ENCODE measurements at regions not wholly inside any gene's neighbourhood (a gene's known extent, or its start where the extent isn't known, plus 50 kb on each side); places are given as distances from the start of the nearest gene placed in this dataset.

DNA sequence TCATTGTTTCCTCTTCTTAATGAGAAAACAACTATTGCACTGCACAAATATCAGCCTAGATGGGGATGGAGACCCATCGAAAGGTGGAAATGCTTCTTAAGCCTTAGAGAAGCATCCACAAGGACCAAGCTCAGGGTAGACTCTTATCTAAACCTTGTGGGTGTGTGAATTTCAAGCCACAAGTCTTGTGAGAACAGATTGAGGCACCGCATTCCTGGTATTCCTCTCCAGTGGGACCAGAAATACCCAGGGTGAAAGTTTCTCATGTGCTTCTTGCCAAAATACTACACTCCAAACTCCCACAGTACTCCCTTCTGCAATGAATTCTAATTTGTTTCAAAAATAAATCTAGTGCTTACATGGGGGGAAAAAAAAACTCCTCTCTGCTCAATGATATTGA lies 375.6 kb downstream of the PDGFC start:
- Mint-ChIP-seq H3K4me3 (no peak overlapping the region), H3K27me3 (ENCODE audit: low read depth) (no peaks in the 10 kb centered on the region), H3K9me3 (peaks cover 25% of the 10 kb centered on the region), H3K27ac (peak overlapping the region; percentile 81), H3K36me3 (peaks cover 4% of the 10 kb centered on the region), H3K4me1 (peaks cover 58% of the 10 kb centered on the region)
- no peak for DNase-seq (ENCODE audit: low spot score in 2 of 2, unreplicated experiment in 2 of 2)
- TF ChIP-seq, protein P1, sequence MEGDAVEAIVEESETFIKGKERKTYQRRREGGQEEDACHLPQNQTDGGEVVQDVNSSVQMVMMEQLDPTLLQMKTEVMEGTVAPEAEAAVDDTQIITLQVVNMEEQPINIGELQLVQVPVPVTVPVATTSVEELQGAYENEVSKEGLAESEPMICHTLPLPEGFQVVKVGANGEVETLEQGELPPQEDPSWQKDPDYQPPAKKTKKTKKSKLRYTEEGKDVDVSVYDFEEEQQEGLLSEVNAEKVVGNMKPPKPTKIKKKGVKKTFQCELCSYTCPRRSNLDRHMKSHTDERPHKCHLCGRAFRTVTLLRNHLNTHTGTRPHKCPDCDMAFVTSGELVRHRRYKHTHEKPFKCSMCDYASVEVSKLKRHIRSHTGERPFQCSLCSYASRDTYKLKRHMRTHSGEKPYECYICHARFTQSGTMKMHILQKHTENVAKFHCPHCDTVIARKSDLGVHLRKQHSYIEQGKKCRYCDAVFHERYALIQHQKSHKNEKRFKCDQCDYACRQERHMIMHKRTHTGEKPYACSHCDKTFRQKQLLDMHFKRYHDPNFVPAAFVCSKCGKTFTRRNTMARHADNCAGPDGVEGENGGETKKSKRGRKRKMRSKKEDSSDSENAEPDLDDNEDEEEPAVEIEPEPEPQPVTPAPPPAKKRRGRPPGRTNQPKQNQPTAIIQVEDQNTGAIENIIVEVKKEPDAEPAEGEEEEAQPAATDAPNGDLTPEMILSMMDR (IDR thresholded peaks at IDR 0.05; ENCODE audit: unreplicated experiment) = no peak

- DNase-seq (ENCODE audit: low spot score in 2 of 2, unreplicated experiment in 2 of 2) = no peak
- Mint-ChIP-seq H3K4me3 (no peak overlapping the region), H3K27ac (peak overlapping the region; percentile 81), H3K27me3 (ENCODE audit: low read depth) (no peaks in the 10 kb centered on the region), H3K4me1 (peaks cover 58% of the 10 kb centered on the region), H3K9me3 (peaks cover 18% of the 10 kb centered on the region), H3K36me3 (peaks cover 2% of the 10 kb centered on the region)
- TF ChIP-seq, protein P1 (IDR thresholded peaks at IDR 0.05; ENCODE audit: unreplicated experiment) = no peak
Observed at GRCh38 chr4:156595041-156595440, 376.6 kb downstream of the PDGFC start.

- Mint-ChIP-seq H3K4me3 (no peak overlapping the region), H3K4me1 (peaks cover 57% of the 10 kb centered on the region), H3K27me3 (ENCODE audit: low read depth) (no peaks in the 10 kb centered on the region), H3K27ac (peak overlapping the region; percentile 64), H3K36me3 (peaks cover 1% of the 10 kb centered on the region), H3K9me3 (peaks cover 16% of the 10 kb centered on the region)
- TF ChIP-seq, protein P1 (IDR thresholded peaks at IDR 0.05; ENCODE audit: unreplicated experiment) = no peak
- no peak for DNase-seq (ENCODE audit: low spot score in 2 of 2, unreplicated experiment in 2 of 2)
Observed at GRCh38 chr4:156594624-156595023, 377.0 kb downstream of the PDGFC start.

- Mint-ChIP-seq H3K27me3 (ENCODE audit: low read depth) (no peaks in the 10 kb centered on the region), H3K9me3 (peaks cover 19% of the 10 kb centered on the region), H3K4me3 (no peak overlapping the region), H3K36me3 (no peaks in the 10 kb centered on the region), H3K27ac (peak overlapping the region; percentile 81), H3K4me1 (peaks cover 53% of the 10 kb centered on the region)
- TF ChIP-seq, protein P1 (IDR thresholded peaks at IDR 0.05; ENCODE audit: unreplicated experiment) = peak; percentile 15
- no peak for DNase-seq (ENCODE audit: low spot score in 2 of 2, unreplicated experiment in 2 of 2)
Observed at GRCh38 chr4:156593464-156593863, 378.1 kb downstream of the PDGFC start.

DNA sequence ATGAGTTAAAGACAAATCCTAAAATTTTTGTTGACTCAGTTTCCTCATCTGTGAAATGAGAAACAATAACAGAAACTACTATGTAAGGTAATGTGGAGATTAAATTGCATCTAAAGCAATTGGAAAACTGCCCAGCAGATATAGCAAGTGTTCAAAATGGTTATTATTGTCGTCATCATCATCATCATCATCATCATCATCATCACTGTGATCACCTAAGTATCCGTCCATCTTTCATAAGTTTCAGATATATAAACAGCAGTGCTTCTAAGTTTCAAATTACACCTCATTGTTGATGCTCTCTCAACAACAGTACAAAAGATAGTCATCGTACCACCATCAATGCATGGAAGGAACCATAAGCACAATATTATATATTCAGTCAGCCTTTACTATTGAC lies 379.9 kb downstream of the PDGFC start:
- Mint-ChIP-seq H3K27me3 (ENCODE audit: low read depth) (no peaks in the 10 kb centered on the region), H3K9me3 (peaks cover 19% of the 10 kb centered on the region), H3K4me1 (peaks cover 37% of the 10 kb centered on the region), H3K36me3 (no peaks in the 10 kb centered on the region), H3K27ac (no peak overlapping the region), H3K4me3 (no peak overlapping the region)
- DNase-seq (ENCODE audit: low spot score in 2 of 2, unreplicated experiment in 2 of 2) = no peak
- TF ChIP-seq, protein P1 (IDR thresholded peaks at IDR 0.05; ENCODE audit: unreplicated experiment) = no peak

DNA sequence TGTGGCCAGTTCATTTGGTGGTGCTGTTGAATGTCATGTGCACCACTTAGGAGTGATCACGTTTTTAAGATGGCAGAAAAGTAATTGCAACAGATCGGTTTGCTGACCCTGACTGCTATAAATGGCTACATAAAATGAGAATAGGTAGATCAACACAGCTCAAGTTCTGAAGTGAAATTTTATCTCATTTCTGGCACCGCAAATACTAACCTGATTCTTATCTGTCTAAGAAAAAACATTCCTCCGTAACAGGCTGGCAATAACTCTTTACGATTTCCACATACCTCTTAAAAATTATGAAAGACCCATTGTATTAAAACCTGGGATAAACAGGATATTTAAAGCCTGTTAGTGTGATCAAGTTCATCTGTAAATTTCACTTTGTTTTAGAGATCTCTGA lies 387.5 kb downstream of the PDGFC start:
- H3K36me3 Mint-ChIP-seq = no peaks in the 10 kb centered on the region
- peak overlapping the region; percentile 40 for H3K27ac Mint-ChIP-seq
- peaks cover 41% of the 10 kb centered on the region for H3K4me1 Mint-ChIP-seq

More for the DNA sequence above, 387.5 kb downstream of the PDGFC start:
- H3K27me3 Mint-ChIP-seq (ENCODE audit: low read depth) = no peaks in the 10 kb centered on the region
- TF ChIP-seq, protein P1 (IDR thresholded peaks at IDR 0.05; ENCODE audit: unreplicated experiment) = no peak
- H3K9me3 Mint-ChIP-seq = peaks cover under 1% of the 10 kb centered on the region
- DNase-seq (ENCODE audit: low spot score in 2 of 2, unreplicated experiment in 2 of 2) = no peak
- H3K4me3 Mint-ChIP-seq = no peak overlapping the region

All from mesothelial cell of epicardium (in vitro differentiated cells).